ENCODE measurements at regions not wholly inside any gene's neighbourhood (a gene's known extent, or its start where the extent isn't known, plus 50 kb on each side); places are given as distances from the start of the nearest gene placed in this dataset.
"Not testable (repeated sequence)": the region's sequence is repeated elsewhere in the genome, so short reads cannot be mapped to it uniquely, and the experiment has no call there.

- no peak for DNase-seq (ENCODE audit: low read depth)
Observed at GRCh38 chr2:215794829-215795546, 218.4 kb downstream of the MREG start.

DNA sequence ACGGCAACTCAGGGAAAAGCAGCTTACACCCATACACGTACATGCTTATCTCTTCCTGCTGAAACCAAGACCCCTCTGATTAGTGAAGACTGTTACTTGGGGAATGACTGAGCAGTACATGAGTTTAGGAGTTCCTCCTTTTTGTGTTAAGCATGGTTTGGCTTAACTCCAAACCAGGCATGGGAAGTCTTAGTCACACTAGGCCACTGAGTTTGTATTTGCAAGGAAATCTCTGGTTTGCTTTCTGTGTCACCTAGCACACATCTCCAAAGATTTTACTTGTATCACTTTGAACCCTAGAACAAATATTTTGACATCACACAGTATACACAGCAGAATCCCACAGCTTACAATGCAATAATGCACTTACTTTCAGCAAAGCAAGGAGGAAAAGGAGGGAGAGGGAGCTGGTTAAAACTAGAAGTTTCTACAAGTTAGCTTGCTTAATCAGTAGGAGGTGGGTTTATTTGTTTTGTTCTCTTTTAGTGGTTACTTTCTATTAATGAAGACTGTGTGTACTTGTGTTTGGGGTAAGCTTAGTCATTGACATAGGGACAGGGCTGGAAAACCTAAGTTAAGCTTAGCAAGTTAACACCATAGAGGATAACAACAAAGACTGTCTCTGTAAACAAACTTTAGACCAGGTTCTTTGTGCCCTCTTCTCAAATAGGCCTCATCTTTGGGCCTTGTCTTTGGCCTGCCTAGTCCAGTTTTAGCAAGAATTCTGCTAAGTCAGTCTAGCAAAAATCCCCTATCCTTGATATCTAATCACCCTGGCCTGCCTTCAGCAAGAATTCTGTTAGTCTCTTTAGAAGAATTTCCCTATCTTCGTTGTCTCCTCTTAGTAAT is 219.4 kb downstream of the MREG start:
- peak; percentile 97 for DNase-seq (ENCODE audit: low read depth)

DNA sequence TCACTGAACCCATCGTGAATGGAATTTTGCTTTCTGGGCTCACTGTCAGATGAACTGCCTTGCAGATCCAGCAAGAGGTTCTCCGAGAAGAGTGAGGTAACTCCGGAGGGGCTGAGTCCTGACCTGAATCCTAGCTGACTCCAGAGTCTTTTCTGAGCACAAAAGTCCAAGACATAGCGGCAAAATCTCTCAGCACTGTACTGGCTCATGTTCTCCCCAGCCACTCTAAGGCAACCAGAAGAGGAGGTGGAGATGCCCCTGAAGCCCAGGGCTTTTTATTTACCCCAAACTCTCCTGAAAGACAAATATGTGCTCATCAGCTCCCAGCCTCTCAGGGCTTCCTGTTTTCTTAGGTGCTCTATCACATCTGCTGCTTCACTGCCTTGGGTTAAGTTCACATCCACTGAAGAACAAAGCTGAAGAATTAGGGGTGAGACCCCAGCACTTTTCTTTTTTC is 221.8 kb downstream of the MREG start:
- no peak for DNase-seq (ENCODE audit: low read depth)

DNA sequence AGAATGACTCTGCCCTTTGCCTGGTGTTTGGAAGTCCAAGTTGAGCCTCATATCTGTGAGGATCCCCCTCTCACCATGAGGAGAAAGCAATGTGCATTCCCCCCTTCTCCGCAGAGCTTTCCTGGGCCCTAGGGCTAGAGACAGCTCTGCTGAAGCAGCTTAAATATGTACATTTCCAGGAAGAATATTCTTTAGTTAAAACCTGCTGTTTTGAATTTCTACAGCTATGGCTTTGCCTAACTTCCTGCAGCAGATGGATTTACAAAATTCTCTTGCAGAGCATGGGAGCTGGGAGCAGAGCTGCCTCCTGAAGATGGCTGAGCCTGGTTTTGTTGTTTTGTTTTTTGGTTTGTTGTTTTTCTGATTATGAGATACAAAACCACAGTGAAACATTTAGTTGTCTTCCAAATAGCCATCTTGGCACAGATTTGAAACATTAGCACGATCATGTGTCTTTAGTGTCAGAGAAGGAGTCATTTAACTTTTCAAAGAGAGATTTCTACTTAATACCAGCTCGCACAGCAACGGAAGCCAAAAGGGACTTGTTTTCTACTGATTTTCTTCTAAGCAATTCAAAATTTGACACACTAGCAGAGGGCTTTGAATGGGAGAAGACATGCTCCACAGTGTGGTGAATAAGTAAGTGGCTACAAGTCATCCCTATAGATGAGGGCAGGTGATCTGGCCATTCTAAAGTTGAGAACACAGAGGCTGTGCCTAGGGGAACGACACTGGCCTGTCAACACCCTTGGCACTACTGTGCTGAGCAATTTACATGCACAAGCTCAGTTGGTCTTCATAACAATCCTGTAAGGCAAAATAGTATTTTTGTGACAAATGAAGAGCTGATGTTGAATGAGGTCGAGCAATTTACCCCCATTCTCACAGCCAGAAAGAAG is 222.6 kb downstream of the MREG start:
- DNase-seq (ENCODE audit: low read depth), result no peak

DNA sequence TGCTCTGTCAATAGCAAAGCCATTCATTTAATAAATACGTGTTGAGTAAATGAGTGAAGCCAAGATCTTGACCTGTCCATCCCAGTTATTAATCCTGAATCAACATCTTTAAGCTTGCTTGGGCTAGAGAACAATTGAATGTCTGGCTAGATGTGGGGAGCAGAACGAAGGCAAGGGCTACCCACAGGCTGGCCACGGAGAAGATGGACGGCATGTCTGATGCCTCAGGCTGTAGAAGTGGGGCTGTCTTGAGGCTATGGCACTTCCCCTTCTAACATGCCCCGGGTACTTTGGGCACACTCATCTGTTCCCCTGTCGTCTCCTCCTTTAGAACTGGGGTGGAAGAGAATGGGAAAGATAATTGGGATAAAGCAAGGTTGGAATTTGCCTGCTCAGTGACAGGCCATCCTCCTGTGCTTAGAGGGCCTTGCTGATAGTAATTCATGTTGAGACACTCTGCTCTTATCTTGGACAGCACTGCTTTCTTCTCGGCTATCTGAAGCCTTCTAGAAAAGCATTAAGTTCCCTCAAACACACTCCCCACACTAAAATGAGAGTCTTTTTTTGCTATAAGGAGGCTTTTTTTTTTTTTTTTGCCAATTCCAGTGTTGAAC is 225.7 kb downstream of the MREG start:
- no peak for DNase-seq (ENCODE audit: low read depth)

DNA sequence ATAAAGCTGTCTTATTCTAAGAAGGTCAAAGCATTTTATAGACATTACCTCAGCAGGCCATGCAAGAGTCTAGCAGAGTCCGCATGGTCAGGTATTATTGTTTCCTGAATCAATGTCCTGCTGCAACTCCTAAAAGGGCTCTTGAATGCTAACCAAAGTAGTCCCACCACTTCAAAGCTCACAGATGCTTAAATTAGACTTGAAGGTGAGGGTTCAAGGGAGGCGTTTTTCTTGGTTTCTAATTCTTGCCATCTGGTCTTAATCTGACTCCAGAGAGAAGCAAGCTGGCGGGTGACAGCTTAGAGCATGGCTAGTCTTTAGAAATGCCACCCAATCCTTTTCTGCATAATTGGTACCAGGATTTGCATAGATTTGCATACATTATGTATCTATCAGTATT is 226.3 kb downstream of the MREG start:
- no peak for DNase-seq (ENCODE audit: low read depth)

- no peak for DNase-seq (ENCODE audit: low read depth)
Observed at GRCh38 chr2:215784371-215784783, 229.0 kb downstream of the MREG start.

DNA sequence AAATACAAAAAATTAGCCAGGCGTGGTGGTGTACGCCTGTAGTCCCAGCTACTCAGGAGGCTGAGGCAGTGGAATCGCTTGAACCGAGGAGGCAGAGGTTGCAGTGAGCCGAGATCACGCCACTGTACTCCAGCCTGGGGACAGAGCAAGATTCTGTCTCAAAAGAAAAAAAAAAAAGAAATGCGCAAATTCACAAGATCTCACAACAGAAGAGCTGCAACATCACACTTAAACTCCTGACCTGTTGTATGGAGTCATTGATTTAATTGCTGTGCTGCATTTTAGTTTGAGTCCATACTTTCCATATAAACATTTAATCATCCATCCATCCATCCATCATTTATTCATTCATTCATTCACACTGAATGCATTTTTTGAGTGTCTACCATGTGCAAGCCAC is 229.7 kb downstream of the MREG start:
- not testable (repeated sequence) for DNase-seq (ENCODE audit: low read depth)

DNA sequence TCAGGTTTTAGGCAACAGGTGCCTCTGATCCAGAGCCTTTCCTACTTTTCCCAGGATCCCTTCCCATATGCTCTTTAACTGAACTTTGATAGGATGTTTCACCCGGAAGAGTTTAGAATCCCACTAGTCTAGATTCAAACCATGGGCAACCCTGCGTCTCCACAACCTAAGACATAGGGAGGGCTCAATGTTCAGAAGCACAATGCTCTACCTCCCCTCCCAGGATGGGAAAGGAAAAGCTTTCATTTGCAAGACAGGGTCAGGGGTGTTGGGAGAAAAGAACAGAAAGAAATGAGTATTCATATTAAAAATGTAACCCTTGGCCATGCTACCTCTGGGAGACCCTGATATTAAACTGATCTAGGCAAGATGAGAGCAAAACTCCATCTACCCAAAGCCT is 230.4 kb downstream of the MREG start:
- no peak for DNase-seq (ENCODE audit: low read depth)

DNA sequence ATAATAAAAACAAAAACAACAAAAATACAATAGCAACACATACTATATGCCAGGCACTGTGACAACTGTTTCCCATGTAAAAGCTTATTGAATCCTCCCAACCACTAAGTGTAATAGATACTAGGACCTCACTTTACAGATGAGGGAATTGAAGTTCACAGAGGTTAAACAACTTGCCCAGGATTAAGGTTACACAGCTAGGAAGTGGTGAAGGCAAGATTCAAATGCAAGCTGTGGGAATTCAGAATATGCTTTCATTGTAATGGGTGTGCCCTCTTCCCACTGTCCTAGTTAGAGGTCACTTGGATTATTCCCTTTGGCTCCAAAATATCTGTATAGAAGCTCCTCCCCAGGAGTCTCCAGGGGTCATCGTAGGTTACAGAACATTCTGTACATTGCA is 231.1 kb downstream of the MREG start:
- DNase-seq (ENCODE audit: low read depth), result no peak

DNA sequence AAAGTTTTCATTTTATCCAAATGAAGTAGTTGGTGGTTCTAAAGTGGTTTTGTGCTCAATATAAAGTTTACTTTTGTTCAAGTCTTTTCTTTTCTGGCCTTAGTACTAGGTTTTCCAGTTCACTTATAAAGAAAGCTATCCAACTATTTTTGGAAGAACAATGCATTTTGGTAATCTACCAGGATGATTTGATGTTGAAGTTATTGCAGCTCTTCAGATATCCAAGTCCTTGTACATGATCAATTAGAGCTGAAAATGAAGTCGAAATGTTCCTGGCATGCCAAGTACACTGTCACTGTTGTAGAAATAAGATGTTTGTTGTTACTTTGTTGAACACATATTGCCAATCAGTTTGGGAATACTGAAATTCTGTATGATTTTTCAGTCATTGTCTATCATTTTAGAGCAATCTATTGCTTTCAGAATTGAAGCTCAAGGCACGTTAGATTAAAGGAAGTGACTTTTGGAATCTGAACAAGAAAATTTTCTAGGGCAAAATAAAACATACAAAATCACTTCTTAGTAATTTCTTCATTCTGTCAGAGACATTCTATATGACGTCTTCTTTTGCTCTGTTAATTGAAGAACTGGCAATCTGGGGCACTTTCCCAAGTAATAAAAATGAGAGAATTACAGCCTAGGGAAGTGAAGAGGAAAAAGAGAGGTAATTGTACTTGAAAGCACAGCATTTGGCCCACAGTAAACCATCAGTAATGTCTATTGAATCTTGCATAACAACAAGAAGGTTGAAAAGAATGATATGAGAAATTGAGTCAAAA is 232.3 kb downstream of the MREG start:
- DNase-seq (ENCODE audit: low read depth), result no peak

DNA sequence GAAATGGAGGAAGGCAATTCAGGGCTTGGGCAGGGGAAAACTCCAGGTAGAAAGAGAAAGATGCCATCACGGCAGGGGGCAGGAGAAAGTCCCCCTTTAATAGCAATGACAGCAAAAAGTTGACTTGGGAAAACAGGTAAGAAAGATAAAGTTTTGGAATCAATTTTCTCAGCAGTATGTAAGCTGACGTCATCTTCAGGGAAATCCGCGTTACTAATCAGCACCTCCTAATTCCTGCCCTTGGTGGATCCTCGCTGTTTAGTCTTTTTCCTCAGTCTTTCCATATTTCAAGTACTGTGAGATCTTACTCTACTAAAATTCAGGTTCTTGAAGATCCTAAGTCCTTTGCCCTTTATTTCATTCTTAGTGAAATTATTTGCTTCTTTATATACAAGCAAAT is 233.0 kb downstream of the MREG start:
- DNase-seq (ENCODE audit: low read depth), result no peak

GRCh38 chr2:215779912-215780311 is 233.4 kb downstream of the MREG start:
- DNase-seq (ENCODE audit: low read depth), result no peak

DNA sequence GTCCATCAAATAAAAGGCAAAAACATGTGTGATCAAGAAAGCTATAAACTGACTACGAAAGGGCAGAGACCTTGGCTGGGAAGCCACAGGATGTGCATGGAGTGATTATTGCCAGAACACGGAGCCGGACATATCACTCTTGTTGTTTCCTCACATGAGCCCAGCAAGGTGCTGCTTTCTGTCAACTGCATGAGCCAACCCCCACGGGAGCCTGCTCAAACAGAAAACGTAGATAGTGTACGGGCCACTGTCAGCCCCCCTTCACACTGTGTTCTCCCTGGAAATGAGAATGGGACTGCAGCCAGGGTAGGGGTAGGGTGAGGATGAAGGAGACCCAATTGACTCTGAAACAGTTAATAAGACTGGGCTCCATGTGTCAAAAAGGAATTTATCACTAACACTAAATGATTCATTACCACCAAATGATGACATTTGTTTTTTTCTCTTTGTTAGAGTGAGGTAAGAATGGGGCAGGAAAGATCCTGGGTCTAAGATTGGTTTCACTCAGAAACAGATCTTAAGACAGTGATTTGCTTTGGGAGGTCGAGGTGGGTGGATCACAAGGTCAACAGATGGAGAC is 235.8 kb downstream of the MREG start:
- no peak for DNase-seq (ENCODE audit: low read depth)

GRCh38 chr2:215775106-215775505 is 238.2 kb downstream of the MREG start:
- no peak for DNase-seq (ENCODE audit: low read depth)

- DNase-seq (ENCODE audit: low read depth), result peak; percentile 93
Observed at GRCh38 chr2:215773728-215774127, 239.6 kb downstream of the MREG start.

DNA sequence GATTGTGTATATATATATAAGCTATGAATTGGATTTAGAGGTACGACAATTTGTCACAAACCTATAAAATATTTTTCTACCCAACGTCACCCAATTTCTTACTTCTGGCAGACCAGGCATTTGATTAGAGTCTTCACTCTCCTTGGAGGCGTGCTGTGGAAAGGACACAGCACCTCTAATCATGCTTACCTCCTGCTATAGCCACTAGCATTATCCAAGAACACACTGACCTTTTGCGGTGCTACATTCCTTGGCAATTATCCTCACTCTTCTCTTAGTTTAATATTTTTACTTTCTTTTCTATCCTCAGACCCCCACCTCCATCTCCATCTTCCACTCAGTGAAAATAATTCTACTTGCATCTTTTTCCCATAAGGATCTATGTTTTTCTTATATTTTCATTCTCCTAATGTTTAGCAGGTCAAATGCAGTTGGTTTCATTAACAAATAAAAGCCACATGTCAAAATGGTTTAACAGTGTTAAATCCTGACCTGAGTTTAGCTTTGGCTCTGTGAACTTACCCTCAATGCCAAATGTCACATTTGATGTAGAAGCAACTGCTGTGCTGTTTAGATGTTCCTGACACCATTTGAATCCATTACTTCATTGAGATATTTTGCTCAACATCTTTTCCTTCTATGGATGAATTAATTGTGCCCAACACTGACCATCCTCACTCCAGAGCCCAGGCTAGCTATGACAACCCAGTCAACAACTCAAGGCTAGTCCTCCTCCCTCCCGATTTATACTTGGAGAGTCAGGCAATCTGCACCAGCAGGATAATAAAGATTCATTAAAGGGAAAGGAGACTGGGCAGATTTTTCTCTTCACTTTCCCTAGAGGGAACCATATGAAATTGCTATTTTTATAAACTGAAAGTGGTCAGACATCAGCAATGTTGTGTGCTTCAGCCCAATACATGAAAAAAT is 240.5 kb downstream of the MREG start:
- no peak for DNase-seq (ENCODE audit: low read depth)

DNA sequence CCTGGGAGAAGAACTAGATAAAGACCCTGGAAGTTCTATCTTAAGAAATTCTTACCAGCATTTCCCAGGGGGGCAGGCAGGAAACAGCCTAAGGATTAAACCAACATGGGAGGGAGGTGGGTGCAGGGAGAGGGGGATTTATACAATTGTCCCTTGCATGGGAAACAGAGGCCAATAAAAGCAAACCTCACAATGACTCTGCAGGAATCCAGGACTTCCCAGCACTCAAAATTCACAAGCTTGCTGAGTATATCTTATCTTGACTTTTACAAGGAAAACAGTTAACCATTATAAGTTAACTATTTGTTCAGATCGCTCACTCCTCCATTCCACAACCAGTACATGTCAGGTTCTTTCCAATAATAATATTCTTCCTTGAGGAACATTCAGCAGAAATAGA is 241.3 kb downstream of the MREG start:
- no peak for DNase-seq (ENCODE audit: low read depth)

- DNase-seq (ENCODE audit: low read depth), result no peak
Observed at GRCh38 chr2:215771241-215771640, 242.1 kb downstream of the MREG start.

DNA sequence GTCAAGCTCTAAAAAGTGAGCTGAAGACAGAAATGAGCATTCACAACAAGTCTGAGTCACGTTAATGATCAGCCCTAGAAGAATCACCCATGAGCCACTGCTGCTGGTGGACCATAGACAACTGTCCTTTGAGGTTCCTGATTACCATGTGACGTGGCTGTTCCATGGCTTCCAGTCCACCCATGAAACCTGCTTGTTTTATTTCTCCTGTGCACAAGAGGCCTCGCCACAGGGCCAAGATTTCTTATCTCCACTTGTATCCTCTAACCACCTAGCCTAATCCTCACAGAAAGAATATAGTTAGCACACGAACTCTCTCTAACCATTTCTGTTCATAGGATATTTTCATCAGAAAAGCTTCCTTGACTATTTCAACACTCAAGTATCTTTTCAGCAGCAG is 242.7 kb downstream of the MREG start:
- no peak for DNase-seq (ENCODE audit: low read depth)

Measured in non-pigmented ciliary epithelial cell (primary cell).